HepG2 (cell line): ENCODE measurements at regions not wholly inside any gene's neighbourhood (a gene's known extent, or its start where the extent isn't known, plus 50 kb on each side); places are given as distances from the start of the nearest gene placed in this dataset.

Experiments
- ATAC-seq: fragments of 200-7000 bp; cut with Tn5 transposase; 3 replicates; pipeline ENCODE4 v1.9.1; 2020; ENCODE audit warnings: mild to moderate bottlenecking, moderate library complexity
- BruUV-seq: library from RNA; stranded (reverse); fragments of 400-500 nt; replicated peaks from 2 replicates; lab custom pipeline; 2021; lab: Mats Ljungman, UMichigan
- CTCF ChIA-PET: fragments of 300-600 bp; formaldehyde crosslinking; extraction: SDS; loops from one replicate; lab custom pipeline; 2021; ENCODE audit warnings: low total read pairs, inconsistent platforms, low intra/inter-chr PET ratio; lab: Yijun Ruan, JAX
- POLR2A ChIA-PET: fragments of 350-600 bp; sonication (Branson Sonifier 250); formaldehyde crosslinking; loops from one replicate; lab custom pipeline; 2020; ENCODE audit warnings: antibody characterized with exemption, inconsistent platforms; lab: Yijun Ruan, JAX
- DNase-seq: peaks from one replicate; pipeline ENCODE4 v3.0.0-alpha.2; 2015; ENCODE audit warnings: low spot score
- FAIRE-seq: peaks from 3 replicates; lab custom pipeline; 2011; peaks lifted over from hg19 to GRCh38; lab: Jason Lieb, UNC
- H2AFZ ChIP-seq: one replicate; pipeline ENCODE4 v1.6.1; 2011; ENCODE audit warnings: low read length, inconsistent platforms
- H3K27ac ChIP-seq: fragments of 300-600 bp; 3 replicates; pipeline ENCODE4 v1.8.0; 2011; ENCODE audit warnings: mixed run types, mild to moderate bottlenecking, mixed read lengths, low read length, inconsistent platforms; ENCODE audit not compliant: insufficient read depth; ENCODE audit errors: extremely low read length
- H3K27me3 ChIP-seq, 2 experiments: fragments of 200-600 bp in 1 of 2; 2 replicates in 1 of 2; 3 replicates in 1 of 2; pipeline versions ENCODE4 v1.6.0 to v1.8.0; 2011; ENCODE audit warnings: low read length in 2 of 2, mild to moderate bottlenecking in 2 of 2, moderate library complexity in 2 of 2, inconsistent platforms in 1 of 2; ENCODE audit not compliant: insufficient read depth in 2 of 2, control insufficient read depth in 1 of 2
- H3K36me3 ChIP-seq, 2 experiments: fragments of 200-600 bp in 1 of 2; replicated peaks in 1 of 2; 2 replicates in 1 of 2; 3 replicates in 1 of 2; pipeline versions ENCODE4 v1.5.1 to v1.8.0; 2011; ENCODE audit warnings: low read length in 2 of 2, inconsistent platforms in 1 of 2; ENCODE audit not compliant: insufficient read depth in 2 of 2, control insufficient read depth in 1 of 2
- H3K4me1 ChIP-seq: 2 replicates; pipeline ENCODE4 v1.5.1; 2012; ENCODE audit warnings: low read length, inconsistent platforms; ENCODE audit not compliant: insufficient read depth
- H3K4me2 ChIP-seq: 2 replicates; pipeline ENCODE4 v1.6.0; 2011; ENCODE audit warnings: low read depth, low read length, inconsistent platforms
- H3K4me3 ChIP-seq, 3 experiments: fragments of 200-600 bp in 1 of 3; sonication (generic), shearing (Covaris generic) in 1 of 3; replicated peaks in 1 of 3; 2 replicates each; pipeline ENCODE4 v1.5.1; 2011 to 2016; ENCODE audit warnings: low read length in 3 of 3, inconsistent platforms in 2 of 3, low read depth in 2 of 3, mild to moderate bottlenecking in 2 of 3, control low read depth in 1 of 3, mixed read lengths in 1 of 3; ENCODE audit not compliant: insufficient read depth in 1 of 3
- H3K79me2 ChIP-seq: one replicate; pipeline ENCODE4 v1.6.1; 2011; ENCODE audit warnings: low read length, inconsistent platforms; ENCODE audit not compliant: insufficient read depth
- H3K9ac ChIP-seq: 2 replicates; pipeline ENCODE4 v1.6.0; 2011; ENCODE audit warnings: mild to moderate bottlenecking, low read depth, low read length, inconsistent platforms; ENCODE audit not compliant: insufficient read depth
- H3K9me3 ChIP-seq: 2 replicates; pipeline ENCODE4 v1.5.1; 2012; ENCODE audit warnings: mild to moderate bottlenecking, low read length
- H4K20me1 ChIP-seq: 2 replicates; pipeline ENCODE4 v1.6.0; 2011; ENCODE audit warnings: inconsistent platforms, mild to moderate bottlenecking, low read length, moderate library complexity; ENCODE audit not compliant: insufficient read depth
- BHLHE40 ChIP-seq: IDR thresholded peaks from 2 replicates; pipeline ENCODE4 v1.6.1; 2011; ENCODE audit warnings: low read length, improper control_type of control experiment
- CEBPB ChIP-seq: IDR thresholded peaks from 2 replicates; pipeline ENCODE4 v1.6.1; 2011; ENCODE audit warnings: low read depth, low read length, improper control_type of control experiment, borderline replicate concordance
- MAFF ChIP-seq: IDR thresholded peaks from 2 replicates; pipeline ENCODE4 v1.6.1; 2011; ENCODE audit warnings: low read depth, low read length, improper control_type of control experiment
- MAFK ChIP-seq, 2 experiments: IDR thresholded peaks in 1 of 2; conservative IDR thresholded peaks in 1 of 2; 2 replicates each; pipeline ENCODE4 v1.6.1; 2011; ENCODE audit warnings: improper control_type of control experiment in 2 of 2, low read length in 2 of 2
- MAZ ChIP-seq, 2 experiments: sonication (generic) in 1 of 2; formaldehyde crosslinking in 1 of 2; IDR thresholded peaks; 2 replicates each; pipeline versions ENCODE4 v1.5.0 to v1.6.1; 2012 to 2020; ENCODE audit warnings: low read depth in 2 of 2, mild to moderate bottlenecking in 2 of 2, borderline replicate concordance in 1 of 2, improper control_type of control experiment in 1 of 2, low read length in 1 of 2, missing genetic modification reagents in 1 of 2, moderate library complexity in 1 of 2
- RFXAP ChIP-seq: sonication (generic); formaldehyde crosslinking; IDR thresholded peaks from 2 replicates; pipeline ENCODE4 v1.4.0; 2020; ENCODE audit warnings: missing genetic modification reagents, borderline replicate concordance
- ZBTB1 ChIP-seq: sonication (generic); formaldehyde crosslinking; IDR thresholded peaks from 2 replicates; pipeline ENCODE4 v1.4.0; 2020; ENCODE audit warnings: missing genetic modification reagents, borderline replicate concordance
- ZFY ChIP-seq: sonication (generic); formaldehyde crosslinking; IDR thresholded peaks from 2 replicates; pipeline ENCODE4 v1.4.0; 2020; ENCODE audit warnings: missing genetic modification reagents
- WGBS: methylation state at CpG from one replicate; pipeline ENCODE4 v1.1.6; 2017; ENCODE audit warnings: low lambda C conversion rate; 5-methylcytosine and 5-hydroxymethylcytosine counted together
- in situ Hi-C: cut with HindIII; loops from 2 replicates; pipeline ENCODE4 v1.10.0; 2017; ENCODE audit warnings: low pct_unique_long_range_greater_than_20kb; ENCODE audit not compliant: extremely low pct_ligation_motif_present
- intact Hi-C: fragments of 100-400 bp; cut with micrococcal nuclease; formaldehyde crosslinking; loops from one replicate; pipeline ENCODE4 v1.10.0; 2022; ENCODE audit not compliant: unreplicated experiment
- TF ChIP-seq, protein P1 (sequence below): sonication (generic); formaldehyde crosslinking; conservative IDR thresholded peaks from 2 replicates; pipeline ENCODE4 v1.8.0; 2022; ENCODE audit warnings: mild to moderate bottlenecking, moderate library complexity, missing genetic modification reagents

GRCh38 chr16:86107215-86107825 lies 208.4 kb downstream of the IRF8 start:
- H3K9me3 ChIP-seq: peaks cover 9% of the 10 kb centered on the region
- TF ChIP-seq CEBPB (peak; percentile 48; the same call in 1 of the 2 replicates), RFXAP (CRISPR knock-in tag) (no peak), ZFY (no peak), ZBTB1 (CRISPR knock-in tag) (no peak), MAFF (peak; percentile 11; the same call in 1 of the 2 replicates), BHLHE40 (peak; percentile 67), MAFK (conservative IDR thresholded peaks at IDR 0.05 in 1 of 2, IDR thresholded peaks at IDR 0.05 in 1 of 2; ENCODE audit: low read length in 2 of 2) (0 out of 4 replicates have a peak, but pooled peaks have one; percentile 4 to 15), MAZ (IDR thresholded peaks at IDR 0.05; ENCODE audit: borderline replicate concordance, low read depth, low read length) (no peak), MAZ (CRISPR knock-in tag; IDR thresholded peaks at IDR 0.05; ENCODE audit: low read depth) (no peak)
- TF ChIP-seq, protein P1, sequence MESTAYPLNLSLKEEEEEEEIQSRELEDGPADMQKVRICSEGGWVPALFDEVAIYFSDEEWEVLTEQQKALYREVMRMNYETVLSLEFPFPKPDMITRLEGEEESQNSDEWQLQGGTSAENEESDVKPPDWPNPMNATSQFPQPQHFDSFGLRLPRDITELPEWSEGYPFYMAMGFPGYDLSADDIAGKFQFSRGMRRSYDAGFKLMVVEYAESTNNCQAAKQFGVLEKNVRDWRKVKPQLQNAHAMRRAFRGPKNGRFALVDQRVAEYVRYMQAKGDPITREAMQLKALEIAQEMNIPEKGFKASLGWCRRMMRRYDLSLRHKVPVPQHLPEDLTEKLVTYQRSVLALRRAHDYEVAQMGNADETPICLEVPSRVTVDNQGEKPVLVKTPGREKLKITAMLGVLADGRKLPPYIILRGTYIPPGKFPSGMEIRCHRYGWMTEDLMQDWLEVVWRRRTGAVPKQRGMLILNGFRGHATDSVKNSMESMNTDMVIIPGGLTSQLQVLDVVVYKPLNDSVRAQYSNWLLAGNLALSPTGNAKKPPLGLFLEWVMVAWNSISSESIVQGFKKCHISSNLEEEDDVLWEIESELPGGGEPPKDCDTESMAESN (CRISPR knock-in tag): no peak
- peak; percentile 48 for ATAC-seq
- H4K20me1 ChIP-seq: no peaks in the 10 kb centered on the region
- CTCF ChIA-PET: no interaction called here
- no peaks in the 10 kb centered on the region for H3K27me3 ChIP-seq
- no peaks in the 10 kb centered on the region for H3K36me3 ChIP-seq
- POLR2A ChIA-PET: no interaction called here
- no peak overlapping the region for H2AFZ ChIP-seq
- no peak overlapping the region for H3K27ac ChIP-seq
- no peak for FAIRE-seq
- no peaks in the 10 kb centered on the region for H3K4me1 ChIP-seq
- in situ Hi-C loops: no loop called here
- intact Hi-C loops: no loop called here
- BruUV-seq: no TSS peak
- DNase-seq: no peak
- H3K4me3 ChIP-seq: no peak overlapping the region
- no peak overlapping the region for H3K9ac ChIP-seq
- WGBS: 43% methylated on average over 19 of the region's 19 CpGs
- H3K79me2 ChIP-seq: no peaks in the 10 kb centered on the region
- no peak overlapping the region for H3K4me2 ChIP-seq
